Activated CD4-positive, alpha-beta T cell treated with anti-CD3 and anti-CD28 coated beads for 48 hours (primary cell): ENCODE measurements at regions not wholly inside any gene's neighbourhood (a gene's known extent, or its start where the extent isn't known, plus 50 kb on each side); places are given as distances from the start of the nearest gene placed in this dataset.
"Not testable (repeated sequence)": the region's sequence is repeated elsewhere in the genome, so short reads cannot be mapped to it uniquely, and the experiment has no call there.

Experiments used
- DNase-seq: peaks from one replicate; pipeline ENCODE4 v3.0.0-alpha.2; 2020

- no peak for DNase-seq
Observed at GRCh38 chr2:184270660-184271059, 327.7 kb upstream of the ZNF804A start.

- DNase-seq, result no peak
Observed at GRCh38 chr2:184272056-184272455, 326.3 kb upstream of the ZNF804A start.

- no peak for DNase-seq
Observed at GRCh38 chr2:184294831-184295230, 303.5 kb upstream of the ZNF804A start.

GRCh38 chr2:184297085-184297484 lies 301.2 kb upstream of the ZNF804A start:
- no peak for DNase-seq

- DNase-seq, result no peak
Observed at GRCh38 chr2:184302506-184302905, 295.8 kb upstream of the ZNF804A start.

- no peak for DNase-seq
Observed at GRCh38 chr2:184304006-184304405, 294.3 kb upstream of the ZNF804A start.

GRCh38 chr2:184305105-184305504 lies 293.2 kb upstream of the ZNF804A start:
- DNase-seq, result no peak

GRCh38 chr2:184308706-184309105 lies 289.6 kb upstream of the ZNF804A start:
- no peak for DNase-seq

- DNase-seq, result no peak
Observed at GRCh38 chr2:184312970-184313369, 285.4 kb upstream of the ZNF804A start.

- DNase-seq, result no peak
Observed at GRCh38 chr2:184314829-184315228, 283.5 kb upstream of the ZNF804A start.

- DNase-seq, result no peak
Observed at GRCh38 chr2:184316921-184317320, 281.4 kb upstream of the ZNF804A start.

- DNase-seq, result no peak
Observed at GRCh38 chr2:184322615-184323014, 275.7 kb upstream of the ZNF804A start.

GRCh38 chr2:184326066-184326465 lies 272.3 kb upstream of the ZNF804A start:
- no peak for DNase-seq

- not testable (repeated sequence) for DNase-seq
Observed at GRCh38 chr2:184327805-184328204, 270.5 kb upstream of the ZNF804A start.

- not testable (repeated sequence) for DNase-seq
Observed at GRCh38 chr2:184330561-184330960, 267.8 kb upstream of the ZNF804A start.

- DNase-seq, result no peak
Observed at GRCh38 chr2:184336688-184337087, 261.6 kb upstream of the ZNF804A start.

- no peak for DNase-seq
Observed at GRCh38 chr2:184338771-184339170, 259.6 kb upstream of the ZNF804A start.

- no peak for DNase-seq
Observed at GRCh38 chr2:184339966-184340365, 258.4 kb upstream of the ZNF804A start.

GRCh38 chr2:184346338-184346862 lies 251.9 kb upstream of the ZNF804A start:
- no peak for DNase-seq

- DNase-seq, result no peak
Observed at GRCh38 chr2:184351126-184351525, 247.2 kb upstream of the ZNF804A start.

GRCh38 chr2:184357033-184357432 lies 241.3 kb upstream of the ZNF804A start:
- no peak for DNase-seq

- DNase-seq, result no peak
Observed at GRCh38 chr2:184359379-184359778, 238.9 kb upstream of the ZNF804A start.

- DNase-seq, result no peak
Observed at GRCh38 chr2:184363213-184363612, 235.1 kb upstream of the ZNF804A start.

- no peak for DNase-seq
Observed at GRCh38 chr2:184367211-184367610, 231.1 kb upstream of the ZNF804A start.

GRCh38 chr2:184369307-184369706 lies 229.0 kb upstream of the ZNF804A start:
- DNase-seq, result no peak

- no peak for DNase-seq
Observed at GRCh38 chr2:184370954-184371353, 227.4 kb upstream of the ZNF804A start.
